ENCODE measurements at regions not wholly inside any gene's neighbourhood (a gene's known extent, or its start where the extent isn't known, plus 50 kb on each side); places are given as distances from the start of the nearest gene placed in this dataset.
A peak's percentile ranks its signal among the peaks of the same experiment; 100 is the strongest.

DNA sequence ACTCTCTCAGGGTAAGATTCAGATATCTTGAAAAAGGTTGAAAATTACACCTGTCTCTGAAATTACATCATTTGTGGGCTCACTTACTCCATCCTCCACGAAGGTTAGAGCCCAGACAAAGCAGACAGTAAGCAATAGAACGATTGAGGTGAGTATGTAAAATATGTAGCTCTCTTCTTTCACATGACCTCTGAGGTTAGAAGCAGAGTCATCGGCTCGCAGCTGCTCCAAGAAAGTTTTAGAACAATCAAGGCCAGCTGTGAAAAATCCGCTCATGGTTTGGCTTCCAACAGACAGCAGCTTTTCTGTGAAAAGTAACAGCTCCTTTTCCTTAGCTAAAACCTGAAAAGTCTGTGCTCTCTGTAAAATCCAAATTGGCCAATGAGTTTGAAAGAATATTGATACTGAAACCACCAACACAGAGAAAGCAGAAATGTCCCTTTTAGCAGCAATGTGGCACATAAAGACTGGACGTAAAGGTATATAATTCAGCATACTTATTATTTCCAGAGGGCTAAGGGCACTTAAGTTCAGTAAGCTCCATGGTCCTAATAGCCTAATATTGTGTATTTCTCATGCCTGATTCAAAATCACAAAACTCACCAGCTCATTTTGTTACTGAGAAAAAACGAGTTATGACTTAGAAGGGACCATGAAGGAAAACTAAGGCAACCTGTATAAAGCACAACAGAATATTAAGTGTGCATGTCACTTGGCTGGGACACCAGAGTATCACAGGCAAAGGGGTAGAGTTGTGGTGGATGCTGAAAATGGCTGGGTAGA is 78.2 kb downstream of the FAM76B start:
- H3K4me3 ChIP-seq (ENCODE audit: low read depth, low read length) = no peak overlapping the region
- DNase-seq (ENCODE audit: low read depth) = no peak
- TF ChIP-seq, protein P1, sequence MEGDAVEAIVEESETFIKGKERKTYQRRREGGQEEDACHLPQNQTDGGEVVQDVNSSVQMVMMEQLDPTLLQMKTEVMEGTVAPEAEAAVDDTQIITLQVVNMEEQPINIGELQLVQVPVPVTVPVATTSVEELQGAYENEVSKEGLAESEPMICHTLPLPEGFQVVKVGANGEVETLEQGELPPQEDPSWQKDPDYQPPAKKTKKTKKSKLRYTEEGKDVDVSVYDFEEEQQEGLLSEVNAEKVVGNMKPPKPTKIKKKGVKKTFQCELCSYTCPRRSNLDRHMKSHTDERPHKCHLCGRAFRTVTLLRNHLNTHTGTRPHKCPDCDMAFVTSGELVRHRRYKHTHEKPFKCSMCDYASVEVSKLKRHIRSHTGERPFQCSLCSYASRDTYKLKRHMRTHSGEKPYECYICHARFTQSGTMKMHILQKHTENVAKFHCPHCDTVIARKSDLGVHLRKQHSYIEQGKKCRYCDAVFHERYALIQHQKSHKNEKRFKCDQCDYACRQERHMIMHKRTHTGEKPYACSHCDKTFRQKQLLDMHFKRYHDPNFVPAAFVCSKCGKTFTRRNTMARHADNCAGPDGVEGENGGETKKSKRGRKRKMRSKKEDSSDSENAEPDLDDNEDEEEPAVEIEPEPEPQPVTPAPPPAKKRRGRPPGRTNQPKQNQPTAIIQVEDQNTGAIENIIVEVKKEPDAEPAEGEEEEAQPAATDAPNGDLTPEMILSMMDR (conservative IDR thresholded peaks at IDR 0.05; ENCODE audit: low read depth, low read length) = no peak

DNA sequence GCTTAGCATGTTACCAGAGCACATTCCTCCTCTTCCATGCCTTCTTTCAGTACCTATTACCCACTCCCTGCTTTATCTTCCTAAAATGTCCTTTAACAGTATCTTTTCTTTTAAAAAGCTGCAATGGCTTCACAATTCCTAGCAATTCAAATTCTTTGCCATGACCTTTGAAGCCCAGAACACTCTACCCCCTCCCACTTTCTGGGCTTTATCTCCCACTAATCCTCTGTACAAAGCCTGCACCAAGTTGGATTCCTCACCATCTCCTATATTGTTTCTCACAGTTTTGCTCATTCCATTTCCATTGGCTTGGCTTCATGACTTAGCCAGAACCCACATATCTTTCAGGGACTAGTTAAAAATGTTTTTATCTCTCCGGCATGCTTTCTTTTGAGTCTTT is 80.9 kb downstream of the FAM76B start:
- DNase-seq (ENCODE audit: low read depth) = no peak

DNA sequence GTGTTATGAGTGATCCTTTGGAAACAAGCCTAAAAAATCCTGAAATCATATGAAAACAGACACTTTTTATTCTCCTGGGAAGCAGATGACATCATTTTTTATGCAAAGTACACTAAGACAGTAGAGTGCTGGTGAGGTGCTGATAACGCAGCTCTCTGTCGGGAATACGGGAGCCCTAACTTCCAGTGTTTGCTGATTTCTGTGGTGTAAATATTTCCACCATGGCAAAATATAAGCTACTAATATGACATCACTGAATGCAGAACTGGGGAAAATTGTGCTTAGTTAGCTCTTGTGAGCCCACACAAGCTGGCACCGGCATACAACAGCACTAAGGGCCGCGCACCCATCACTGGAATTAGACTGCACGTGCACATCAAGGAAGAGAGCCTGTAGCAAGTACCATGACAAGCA is 82.6 kb downstream of the FAM76B start:
- TF ChIP-seq, protein P1 (conservative IDR thresholded peaks at IDR 0.05; ENCODE audit: low read depth, low read length) = no peak
- H3K4me3 ChIP-seq (ENCODE audit: low read depth, low read length) = no peak overlapping the region
- DNase-seq (ENCODE audit: low read depth) = no peak

More for the DNA sequence above, 80.9 kb downstream of the FAM76B start:
- no peak overlapping the region for H3K4me3 ChIP-seq (ENCODE audit: low read depth, low read length)
- TF ChIP-seq, protein P1 (conservative IDR thresholded peaks at IDR 0.05; ENCODE audit: low read depth, low read length) = no peak

DNA sequence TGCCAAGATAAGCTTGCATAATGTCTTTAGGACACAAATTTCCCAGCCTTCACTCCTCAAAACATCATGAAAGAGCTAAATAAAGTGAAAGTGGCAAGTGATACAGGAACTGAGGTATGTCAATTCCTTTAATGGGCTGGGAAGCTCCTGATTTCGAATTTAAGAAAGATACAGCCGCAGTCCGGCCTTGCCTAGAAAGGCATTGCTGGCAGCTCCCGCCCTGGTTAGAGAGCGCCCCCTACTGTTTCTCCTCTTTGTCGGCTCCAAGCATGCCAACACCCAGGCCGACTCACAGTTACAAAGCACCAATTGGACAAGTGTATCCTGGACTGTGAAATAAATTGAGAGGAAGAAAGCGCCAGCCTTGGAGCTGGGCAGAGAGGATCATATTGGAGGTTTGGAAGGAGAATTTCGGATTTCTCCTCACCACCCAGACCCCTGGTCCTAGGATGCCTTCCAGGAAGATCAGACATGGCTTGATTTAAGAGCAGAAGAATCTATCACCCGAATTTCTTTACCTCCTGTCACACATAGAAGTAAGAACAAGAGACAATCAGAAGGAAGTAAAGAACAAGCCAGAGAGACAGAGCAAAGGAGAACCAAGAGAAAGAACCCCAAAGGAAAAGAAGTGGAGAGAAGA is 84.0 kb downstream of the FAM76B start:
- no peak for DNase-seq (ENCODE audit: low read depth)
- TF ChIP-seq, protein P1 (conservative IDR thresholded peaks at IDR 0.05; ENCODE audit: low read depth, low read length) = peak; percentile 100
- no peak overlapping the region for H3K4me3 ChIP-seq (ENCODE audit: low read depth, low read length)

DNA sequence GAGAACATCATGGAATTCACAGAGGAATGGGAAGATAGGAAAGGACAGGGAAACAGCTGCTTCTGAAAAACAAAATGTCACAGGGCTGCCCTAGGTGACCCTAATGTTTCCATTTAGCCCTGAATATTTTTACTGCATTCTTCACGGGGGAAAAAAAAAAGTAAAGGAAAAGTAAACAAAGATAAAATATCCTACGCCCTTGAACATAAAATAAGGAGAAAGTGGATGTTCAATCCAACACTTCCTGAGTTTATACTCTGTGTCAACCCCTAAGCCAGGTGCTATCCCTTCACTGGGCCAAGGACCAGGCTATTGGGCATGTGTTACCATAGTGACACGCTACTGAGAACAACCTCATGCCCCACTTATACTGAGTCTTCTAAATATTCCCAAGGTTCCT is 84.7 kb downstream of the FAM76B start:
- no peak overlapping the region for H3K4me3 ChIP-seq (ENCODE audit: low read depth, low read length)
- DNase-seq (ENCODE audit: low read depth) = no peak
- TF ChIP-seq, protein P1 (conservative IDR thresholded peaks at IDR 0.05; ENCODE audit: low read depth, low read length) = no peak

DNA sequence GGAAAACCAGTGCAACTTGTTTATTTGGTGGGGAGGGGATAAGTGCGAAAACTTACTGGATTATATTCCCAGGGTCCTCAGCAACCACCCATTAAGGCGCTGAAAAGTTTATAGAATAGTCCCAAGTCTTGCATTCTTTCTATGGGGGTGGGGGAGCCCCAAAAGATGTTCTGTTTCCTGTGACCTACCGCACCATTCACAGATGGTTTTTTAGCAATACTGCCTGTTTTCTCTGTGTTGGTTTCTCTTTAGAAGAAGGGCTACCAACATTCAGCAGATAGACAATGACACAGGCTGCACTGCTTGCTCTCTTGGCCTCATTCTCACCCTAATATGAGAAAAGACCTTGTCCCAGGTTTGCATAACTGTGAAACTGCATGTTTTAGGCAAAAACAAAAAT is 86.5 kb downstream of the FAM76B start:
- no peak for DNase-seq (ENCODE audit: low read depth)
- no peak overlapping the region for H3K4me3 ChIP-seq (ENCODE audit: low read depth, low read length)
- TF ChIP-seq, protein P1 (conservative IDR thresholded peaks at IDR 0.05; ENCODE audit: low read depth, low read length) = no peak

All from epithelial cell of proximal tubule (primary cell).